ENCODE measurements at regions not wholly inside any gene's neighbourhood (a gene's known extent, or its start where the extent isn't known, plus 50 kb on each side); places are given as distances from the start of the nearest gene placed in this dataset.

DNA sequence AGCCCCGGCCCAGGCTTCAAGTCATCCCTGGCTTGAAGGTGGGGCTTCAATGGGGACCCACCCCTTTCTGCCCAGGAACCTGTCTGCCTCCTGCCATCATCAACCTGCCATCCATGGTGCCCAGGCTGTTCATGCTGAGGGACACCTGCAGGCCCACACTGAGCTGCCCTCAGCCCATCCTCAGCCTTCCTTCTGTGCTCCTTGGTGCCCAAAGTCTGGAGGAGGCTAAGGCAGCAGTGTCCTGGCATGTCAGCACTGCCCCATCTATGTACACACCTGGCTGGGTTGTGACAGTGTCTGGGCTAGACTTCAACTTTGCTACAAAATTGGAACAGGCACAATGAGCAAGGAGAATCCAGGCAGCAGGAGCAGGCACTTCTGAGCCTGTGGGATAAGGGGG, 745.3 kb upstream of the EPHA6 start:
- Mint-ChIP-seq H3K9me3 (peaks cover 0 to 9% (median 6%) of the 10 kb centered on the region in 7 donors), H3K27me3 (ENCODE audit: low read depth in 3 of 3) (no peaks in the 10 kb centered on the region), H3K4me3 (no peak overlapping the region), H3K27ac (no peak overlapping the region), H3K4me1 (no peaks in the 10 kb centered on the region), H3K36me3 (no peaks in the 10 kb centered on the region)
- Histone ChIP-seq H3K27ac (ENCODE audit: low read depth in 1 of 2, low read length in 2 of 2) (no peak overlapping the region), H2AFZ (ENCODE audit: insufficient read depth, low read depth, low read length, poor library complexity, severe bottlenecking) (no peak overlapping the region), H3K27me3 (ENCODE audit: control insufficient read depth in 2 of 2, insufficient read depth in 2 of 2, low read length in 2 of 2) (no peaks in the 10 kb centered on the region), H3K9me3 (replicated peaks in 1 of 2; ENCODE audit: control insufficient read depth in 1 of 2, insufficient read depth in 1 of 2, low read length in 2 of 2) (peaks cover 17% of the 10 kb centered on the region in 2 donors), H3K79me2 (ENCODE audit: insufficient read depth, low read length) (no peaks in the 10 kb centered on the region), H3K36me3 (replicated peaks in 1 of 2; ENCODE audit: control insufficient read depth in 1 of 2, insufficient read depth in 2 of 2, low read length in 2 of 2) (no peaks in the 10 kb centered on the region), H3K4me2 (replicated peaks; ENCODE audit: extremely low read depth, low read length, poor library complexity, severe bottlenecking) (no peak overlapping the region), H3K4me3 (replicated peaks in 1 of 3; ENCODE audit: low read depth in 2 of 3, low read length in 3 of 3) (no peak overlapping the region), H4K20me1 (ENCODE audit: insufficient read depth, low read length) (no peaks in the 10 kb centered on the region), H3K4me1 (ENCODE audit: control insufficient read depth in 1 of 2, insufficient read depth in 2 of 2, low read length in 2 of 2) (no peaks in the 10 kb centered on the region), H3K9ac (ENCODE audit: insufficient read depth, low read length, poor library complexity, severe bottlenecking) (no peak overlapping the region)
- 86% methylated on average over 1 of the region's 1 CpG for WGBS (ENCODE audit: insufficient coverage)
- DNase-seq: no peak
- TF ChIP-seq, protein P1, sequence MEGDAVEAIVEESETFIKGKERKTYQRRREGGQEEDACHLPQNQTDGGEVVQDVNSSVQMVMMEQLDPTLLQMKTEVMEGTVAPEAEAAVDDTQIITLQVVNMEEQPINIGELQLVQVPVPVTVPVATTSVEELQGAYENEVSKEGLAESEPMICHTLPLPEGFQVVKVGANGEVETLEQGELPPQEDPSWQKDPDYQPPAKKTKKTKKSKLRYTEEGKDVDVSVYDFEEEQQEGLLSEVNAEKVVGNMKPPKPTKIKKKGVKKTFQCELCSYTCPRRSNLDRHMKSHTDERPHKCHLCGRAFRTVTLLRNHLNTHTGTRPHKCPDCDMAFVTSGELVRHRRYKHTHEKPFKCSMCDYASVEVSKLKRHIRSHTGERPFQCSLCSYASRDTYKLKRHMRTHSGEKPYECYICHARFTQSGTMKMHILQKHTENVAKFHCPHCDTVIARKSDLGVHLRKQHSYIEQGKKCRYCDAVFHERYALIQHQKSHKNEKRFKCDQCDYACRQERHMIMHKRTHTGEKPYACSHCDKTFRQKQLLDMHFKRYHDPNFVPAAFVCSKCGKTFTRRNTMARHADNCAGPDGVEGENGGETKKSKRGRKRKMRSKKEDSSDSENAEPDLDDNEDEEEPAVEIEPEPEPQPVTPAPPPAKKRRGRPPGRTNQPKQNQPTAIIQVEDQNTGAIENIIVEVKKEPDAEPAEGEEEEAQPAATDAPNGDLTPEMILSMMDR (IDR thresholded peaks at IDR 0.05): no peak
- intact Hi-C loops (cut with micrococcal nuclease): no loop called here

DNA sequence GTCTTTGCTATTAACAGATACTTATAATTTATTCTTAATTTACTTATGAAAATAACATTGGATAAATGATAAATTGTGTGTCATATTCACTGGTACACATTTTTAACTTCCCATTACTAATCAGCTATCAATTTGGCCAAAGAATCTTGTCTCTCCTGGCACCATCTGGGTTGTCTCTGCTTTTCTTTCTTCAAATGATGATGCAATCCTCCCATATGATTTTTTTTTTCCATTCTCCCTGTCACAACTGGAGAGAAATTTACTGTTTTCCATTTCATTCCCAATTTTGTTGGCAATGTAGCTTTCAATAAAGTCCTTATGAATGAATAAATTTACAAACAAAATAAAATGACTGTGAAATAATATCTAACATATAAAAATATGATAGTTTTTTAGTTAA, 743.7 kb upstream of the EPHA6 start:
- no peak overlapping the region for H3K4me3 Mint-ChIP-seq
- Histone ChIP-seq H3K4me1 (ENCODE audit: control insufficient read depth in 1 of 2, insufficient read depth in 2 of 2, low read length in 2 of 2) (no peaks in the 10 kb centered on the region), H3K9ac (ENCODE audit: insufficient read depth, low read length, poor library complexity, severe bottlenecking) (no peak overlapping the region), H4K20me1 (ENCODE audit: insufficient read depth, low read length) (no peaks in the 10 kb centered on the region), H3K27me3 (ENCODE audit: control insufficient read depth in 2 of 2, insufficient read depth in 2 of 2, low read length in 2 of 2) (no peaks in the 10 kb centered on the region), H2AFZ (ENCODE audit: insufficient read depth, low read depth, low read length, poor library complexity, severe bottlenecking) (no peak overlapping the region), H3K27ac (ENCODE audit: low read depth in 1 of 2, low read length in 2 of 2) (no peak overlapping the region), H3K9me3 (replicated peaks in 1 of 2; ENCODE audit: control insufficient read depth in 1 of 2, insufficient read depth in 1 of 2, low read length in 2 of 2) (peaks cover 17% of the 10 kb centered on the region in 2 donors), H3K79me2 (ENCODE audit: insufficient read depth, low read length) (no peaks in the 10 kb centered on the region), H3K4me2 (replicated peaks; ENCODE audit: extremely low read depth, low read length, poor library complexity, severe bottlenecking) (no peak overlapping the region), H3K4me3 (replicated peaks in 1 of 3; ENCODE audit: low read depth in 2 of 3, low read length in 3 of 3) (no peak overlapping the region), H3K36me3 (replicated peaks in 1 of 2; ENCODE audit: control insufficient read depth in 1 of 2, insufficient read depth in 2 of 2, low read length in 2 of 2) (no peaks in the 10 kb centered on the region)
- TF ChIP-seq, protein P1 (IDR thresholded peaks at IDR 0.05): no peak
- no peaks in the 10 kb centered on the region for H3K36me3 Mint-ChIP-seq
- intact Hi-C loops (cut with micrococcal nuclease): no loop called here
- no peak for DNase-seq
- no peaks in the 10 kb centered on the region for H3K27me3 Mint-ChIP-seq (ENCODE audit: low read depth in 3 of 3)
- no peaks in the 10 kb centered on the region for H3K4me1 Mint-ChIP-seq
- no peak overlapping the region for H3K27ac Mint-ChIP-seq
- peaks cover 0 to 10% (median 6%) of the 10 kb centered on the region in 7 donors for H3K9me3 Mint-ChIP-seq

Data from CD14-positive monocyte (primary cell).